CD4-positive, alpha-beta T cell (primary cell): ENCODE measurements at regions not wholly inside any gene's neighbourhood (a gene's known extent, or its start where the extent isn't known, plus 50 kb on each side); places are given as distances from the start of the nearest gene placed in this dataset.

ENCODE experiments used
- ATAC-seq: fragments of 200-7000 bp; cut with Tn5 transposase; one replicate; pipeline ENCODE4 v1.10.0; 2022; ENCODE audit warnings: mild to moderate bottlenecking; ENCODE audit not compliant: poor library complexity
- CTCF ChIA-PET: fragments of 350-600 bp; sonication (Branson Sonifier 250); formaldehyde crosslinking; loops from one replicate; lab custom pipeline; 2021; ENCODE audit warnings: antibody characterized with exemption, inconsistent platforms; lab: Charles Lee
- POLR2A ChIA-PET: fragments of 350-600 bp; sonication (Branson Sonifier 250); formaldehyde crosslinking; loops from one replicate; lab custom pipeline; 2021; ENCODE audit warnings: antibody characterized with exemption, inconsistent platforms; lab: Charles Lee
- DNase-seq, 14 experiments: peaks; one replicate each; pipeline ENCODE4 v3.0.0-alpha.2; 2013 to 2020; ENCODE audit warnings: mixed read lengths in 2 of 14
- H3K27ac ChIP-seq, 2 donors: one replicate each; pipeline versions ENCODE4 v1.5.1 to v1.7.0; 2013; ENCODE audit warnings: low read length in 2 of 2, low read depth in 1 of 2, mild to moderate bottlenecking in 1 of 2
- H3K27me3 ChIP-seq, 2 experiments: 1 replicate in 1 of 2; 2 replicates in 1 of 2; pipeline versions ENCODE4 v1.6.1 to v1.7.0; 2013; ENCODE audit warnings: low read length in 2 of 2, control low read depth in 1 of 2, mild to moderate bottlenecking in 1 of 2, moderate library complexity in 1 of 2; ENCODE audit not compliant: insufficient read depth in 2 of 2, control insufficient read depth in 1 of 2
- H3K36me3 ChIP-seq: one replicate; pipeline ENCODE4 v1.6.1; 2013; ENCODE audit warnings: low read length, control low read depth; ENCODE audit not compliant: insufficient read depth
- H3K4me1 ChIP-seq: one replicate; pipeline ENCODE4 v1.6.1; 2013; ENCODE audit warnings: low read length, control low read depth; ENCODE audit not compliant: insufficient read depth
- H3K4me3 ChIP-seq: one replicate; pipeline ENCODE4 v1.5.1; 2013; ENCODE audit warnings: mild to moderate bottlenecking, low read length, moderate library complexity
- H3K9me3 ChIP-seq, 2 experiments: 1 replicate in 1 of 2; 2 replicates in 1 of 2; pipeline versions ENCODE4 v1.6.1 to v1.7.0; 2013; ENCODE audit warnings: low read length in 2 of 2, mild to moderate bottlenecking in 2 of 2, control low read depth in 1 of 2, moderate library complexity in 1 of 2; ENCODE audit not compliant: control insufficient read depth in 1 of 2, insufficient read depth in 1 of 2
- H3K27ac Mint-ChIP-seq: one replicate; pipeline ENCODE4 v1.8.0; 2020; ENCODE audit warnings: mixed read lengths
- H3K27me3 Mint-ChIP-seq: one replicate; pipeline ENCODE4 v1.8.0; 2021; ENCODE audit warnings: mixed read lengths
- H3K36me3 Mint-ChIP-seq: one replicate; pipeline ENCODE4 v1.8.0; 2021; ENCODE audit warnings: low read depth, mixed read lengths
- H3K4me1 Mint-ChIP-seq: one replicate; pipeline ENCODE4 v1.8.0; 2021; ENCODE audit warnings: low read depth, mixed read lengths
- H3K4me3 Mint-ChIP-seq: one replicate; pipeline ENCODE4 v1.8.0; 2020; ENCODE audit warnings: mild to moderate bottlenecking, mixed read lengths
- H3K9me3 Mint-ChIP-seq: one replicate; pipeline ENCODE4 v1.8.0; 2020; ENCODE audit warnings: mixed read lengths
- CTCF ChIP-seq: fragments of 200-600 bp; IDR thresholded peaks from one replicate; pipeline ENCODE4 v1.8.0; 2022; ENCODE audit warnings: antibody characterized with exemption, mild to moderate bottlenecking
- intact Hi-C, 2 experiments: fragments of 100-400 bp; cut with DNase I in 1 of 2; cut with micrococcal nuclease in 1 of 2; formaldehyde crosslinking; loops; one replicate each; pipeline versions ENCODE4 v1.15.1 to v1.9.0; 2023 to 2025; cut with DNase I, micrococcal nuclease

- Histone ChIP-seq H3K4me3 (no peak overlapping the region), H3K9me3 (peaks cover 0 to 3% of the 10 kb centered on the region in 2 experiments), H3K27me3 (no peaks in the 10 kb centered on the region), H3K36me3 (no peaks in the 10 kb centered on the region), H3K4me1 (no peaks in the 10 kb centered on the region), H3K27ac (no peak overlapping the region)
- Mint-ChIP-seq H3K4me3 (no peak overlapping the region), H3K9me3 (no peaks in the 10 kb centered on the region), H3K4me1 (no peaks in the 10 kb centered on the region), H3K27ac (no peak overlapping the region), H3K36me3 (no peaks in the 10 kb centered on the region), H3K27me3 (no peaks in the 10 kb centered on the region)
- no peak for DNase-seq
- POLR2A ChIA-PET: no interaction called here
- ATAC-seq: no peak
- CTCF ChIA-PET: no interaction called here
- intact Hi-C loops: no loop called here
- no peak for TF ChIP-seq CTCF
Observed at GRCh38 chr3:3532508-3532907, 266.7 kb upstream of the LRRN1 start.

DNA sequence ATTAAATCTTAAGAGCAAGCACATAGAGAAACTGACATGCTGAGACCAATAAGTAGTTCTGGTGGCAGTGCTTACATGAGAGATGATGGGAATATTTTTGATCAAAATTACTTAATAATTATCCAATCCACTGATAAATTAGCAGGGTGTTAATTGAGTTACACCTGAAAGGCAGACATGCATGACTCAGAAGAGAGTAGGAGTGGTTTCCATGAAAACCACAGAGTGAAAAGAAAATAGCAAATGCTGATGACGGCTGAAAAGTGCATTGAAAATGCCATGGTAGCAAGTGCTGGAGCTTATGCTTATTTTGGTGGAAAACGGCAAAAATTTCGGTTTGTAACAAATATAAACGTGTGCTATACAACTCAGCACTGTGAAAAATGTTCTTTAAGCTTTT is 267.8 kb upstream of the LRRN1 start:
- Mint-ChIP-seq H3K4me1 (no peaks in the 10 kb centered on the region), H3K36me3 (no peaks in the 10 kb centered on the region), H3K4me3 (no peak overlapping the region), H3K9me3 (no peaks in the 10 kb centered on the region), H3K27ac (no peak overlapping the region), H3K27me3 (no peaks in the 10 kb centered on the region)
- H3K4me3 ChIP-seq: no peak overlapping the region
- ATAC-seq (no peak), DNase-seq (no peak)
- no peak overlapping the region for H3K27ac ChIP-seq
- ChIA-PET CTCF (no interaction called here), POLR2A (no interaction called here)
- no peaks in the 10 kb centered on the region for H3K36me3 ChIP-seq
- TF ChIP-seq CTCF: no peak
- H3K4me1 ChIP-seq: no peaks in the 10 kb centered on the region
- H3K9me3 ChIP-seq: peaks cover 0 to 3% of the 10 kb centered on the region in 2 experiments
- intact Hi-C loops: no loop called here
- H3K27me3 ChIP-seq: no peaks in the 10 kb centered on the region

- CTCF ChIA-PET: no interaction called here
- no peaks in the 10 kb centered on the region for H3K36me3 Mint-ChIP-seq
- no peak overlapping the region for H3K4me3 ChIP-seq
- no peaks in the 10 kb centered on the region for H3K36me3 ChIP-seq
- DNase-seq: no peak
- no peak for ATAC-seq
- POLR2A ChIA-PET: no interaction called here
- no peak overlapping the region for H3K27ac ChIP-seq
- H3K27me3 Mint-ChIP-seq: no peaks in the 10 kb centered on the region
- no peaks in the 10 kb centered on the region for H3K9me3 Mint-ChIP-seq
- no peaks in the 10 kb centered on the region for H3K4me1 ChIP-seq
- H3K9me3 ChIP-seq: no peaks in the 10 kb centered on the region
- TF ChIP-seq CTCF: no peak
- H3K4me3 Mint-ChIP-seq: no peak overlapping the region
- no peak overlapping the region for H3K27ac Mint-ChIP-seq
- H3K4me1 Mint-ChIP-seq: no peaks in the 10 kb centered on the region
- H3K27me3 ChIP-seq: no peaks in the 10 kb centered on the region
- intact Hi-C loops: no loop called here
Observed at GRCh38 chr3:3519266-3519665, 280.0 kb upstream of the LRRN1 start.
